ENCODE measurements at regions not wholly inside any gene's neighbourhood (a gene's known extent, or its start where the extent isn't known, plus 50 kb on each side); places are given as distances from the start of the nearest gene placed in this dataset.

DNA sequence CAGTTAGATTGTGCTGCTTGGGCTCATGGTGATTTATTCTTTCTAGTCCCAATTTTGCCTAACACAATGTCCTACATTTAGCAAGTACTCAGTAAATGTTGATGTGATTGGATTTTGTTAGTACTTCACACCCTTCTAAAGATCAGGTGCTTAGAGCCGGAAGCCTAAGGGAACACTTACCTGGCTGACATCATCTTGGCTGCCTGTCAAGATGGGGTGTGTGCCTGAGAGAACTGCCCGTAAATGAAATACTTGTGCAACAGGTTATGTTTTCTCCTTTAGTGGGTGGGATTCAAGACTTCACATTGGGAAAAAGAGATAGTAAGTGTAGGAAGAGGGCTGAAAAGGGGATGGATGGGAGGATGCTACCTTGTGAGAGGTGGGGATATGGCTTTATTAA, 75.5 kb upstream of the MACF1 start:
- Histone ChIP-seq H3K4me3 (replicated peaks in 1 of 3; ENCODE audit: insufficient read depth in 1 of 3, low read depth in 1 of 3, low read length in 3 of 3) (no peak overlapping the region), H3K4me1 (ENCODE audit: control insufficient read depth, extremely low read depth, insufficient read depth, low read length) (peaks cover 84% of the 10 kb centered on the region), H3K9me1 (replicated peaks; ENCODE audit: control insufficient read depth, extremely low read depth, insufficient read depth, low read length) (no peaks in the 10 kb centered on the region), H3K9me3 (replicated peaks; ENCODE audit: control insufficient read depth, insufficient read depth, low read length) (no peaks in the 10 kb centered on the region), H2AFZ (ENCODE audit: low read depth, low read length) (no peak overlapping the region), H3K27ac (ENCODE audit: insufficient read depth, low read depth, low read length) (peak overlapping the region; percentile 6), H3K4me2 (ENCODE audit: insufficient read depth, low read length) (no peak overlapping the region), H3K36me3 (ENCODE audit: control insufficient read depth in 2 of 2, extremely low read depth in 1 of 2, insufficient read depth in 2 of 2, low read length in 2 of 2) (peaks cover 0 to 7% of the 10 kb centered on the region in 2 experiments), H3K27me3 (ENCODE audit: control insufficient read depth in 2 of 2, insufficient read depth in 2 of 2, low read length in 2 of 2) (no peaks in the 10 kb centered on the region), H3K9ac (replicated peaks; ENCODE audit: extremely low read depth, insufficient read depth, low read length) (no peak overlapping the region), H4K20me1 (replicated peaks; ENCODE audit: control insufficient read depth, extremely low read depth, insufficient read depth, low read length) (no peaks in the 10 kb centered on the region), H3K79me2 (ENCODE audit: control insufficient read depth, insufficient read depth, low read length) (peaks cover 82% of the 10 kb centered on the region)
- ChIA-PET CTCF (interaction anchor here (0.7 to 18.5 kb wide), 4 partner anchors 20 to 130 kb away, joined by 3 to 310 read pairs (median 44); no protein-coding TSS in a partner anchor), POLR2A (no interaction called here)
- no peak for DNase-seq (ENCODE audit: low read depth, low spot score)
- intact Hi-C loops (cut with micrococcal nuclease) (no loop called here), dilution Hi-C loops (cut with MboI; ENCODE audit: extremely low pct_ligation_motif_present, low sequenced_read_pairs) (no loop called here)
- FAIRE-seq, result no peak
- BruUV-seq (replicated peaks), result no TSS peak
- TF ChIP-seq, protein P1, sequence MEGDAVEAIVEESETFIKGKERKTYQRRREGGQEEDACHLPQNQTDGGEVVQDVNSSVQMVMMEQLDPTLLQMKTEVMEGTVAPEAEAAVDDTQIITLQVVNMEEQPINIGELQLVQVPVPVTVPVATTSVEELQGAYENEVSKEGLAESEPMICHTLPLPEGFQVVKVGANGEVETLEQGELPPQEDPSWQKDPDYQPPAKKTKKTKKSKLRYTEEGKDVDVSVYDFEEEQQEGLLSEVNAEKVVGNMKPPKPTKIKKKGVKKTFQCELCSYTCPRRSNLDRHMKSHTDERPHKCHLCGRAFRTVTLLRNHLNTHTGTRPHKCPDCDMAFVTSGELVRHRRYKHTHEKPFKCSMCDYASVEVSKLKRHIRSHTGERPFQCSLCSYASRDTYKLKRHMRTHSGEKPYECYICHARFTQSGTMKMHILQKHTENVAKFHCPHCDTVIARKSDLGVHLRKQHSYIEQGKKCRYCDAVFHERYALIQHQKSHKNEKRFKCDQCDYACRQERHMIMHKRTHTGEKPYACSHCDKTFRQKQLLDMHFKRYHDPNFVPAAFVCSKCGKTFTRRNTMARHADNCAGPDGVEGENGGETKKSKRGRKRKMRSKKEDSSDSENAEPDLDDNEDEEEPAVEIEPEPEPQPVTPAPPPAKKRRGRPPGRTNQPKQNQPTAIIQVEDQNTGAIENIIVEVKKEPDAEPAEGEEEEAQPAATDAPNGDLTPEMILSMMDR (IDR thresholded peaks at IDR 0.05; ENCODE audit: extremely low read depth in 1 of 2, insufficient read depth in 1 of 2, low read depth in 1 of 2, low read length in 2 of 2), result no peak
- TF ChIP-seq GATA2 (IDR thresholded peaks at IDR 0.05; ENCODE audit: insufficient read depth, insufficient read length, low read depth, low read length), result no peak
- no peak for TF ChIP-seq MYC (IDR thresholded peaks at IDR 0.05; ENCODE audit: low read depth, low read length)
- TF ChIP-seq POLR2A (IDR thresholded peaks at IDR 0.05; ENCODE audit: low read depth, low read length), result no peak
- no peak for TF ChIP-seq EZH2 (IDR thresholded peaks at IDR 0.05; ENCODE audit: borderline replicate concordance, low read depth, low read length, severe bottlenecking)
- TF ChIP-seq JUN (IDR thresholded peaks at IDR 0.05; ENCODE audit: borderline replicate concordance, insufficient read depth, insufficient read length, low read depth), result no peak
- no peak for TF ChIP-seq POLR2AphosphoS5 (IDR thresholded peaks at IDR 0.05; ENCODE audit: insufficient read depth, low read depth, low read length)
- no peak for TF ChIP-seq MAX (IDR thresholded peaks at IDR 0.05; ENCODE audit: insufficient read depth, insufficient read length)

Data from endothelial cell of umbilical vein (primary cell).